Chondrocyte (in vitro differentiated cells): ENCODE measurements at regions not wholly inside any gene's neighbourhood (a gene's known extent, or its start where the extent isn't known, plus 50 kb on each side); places are given as distances from the start of the nearest gene placed in this dataset.
"Not testable (repeated sequence)": the region's sequence is repeated elsewhere in the genome, so short reads cannot be mapped to it uniquely, and the experiment has no call there.

Experiments used
- DNase-seq: peaks from one replicate; pipeline ENCODE4 v3.0.0; 2021; ENCODE audit warnings: mixed read lengths, low spot score
- H3K27ac Mint-ChIP-seq: one replicate; pipeline ENCODE4 v1.8.0; 2021; ENCODE audit warnings: mild to moderate bottlenecking, moderate library complexity, mixed read lengths; ENCODE audit not compliant: unreplicated experiment
- H3K27me3 Mint-ChIP-seq: 2 replicates; pipeline ENCODE4 v1.8.0; 2021; ENCODE audit warnings: low read depth, mixed read lengths
- H3K36me3 Mint-ChIP-seq: 2 replicates; pipeline ENCODE4 v1.8.0; 2021; ENCODE audit warnings: low read depth, mixed read lengths
- H3K4me1 Mint-ChIP-seq: 2 replicates; pipeline ENCODE4 v1.8.0; 2021; ENCODE audit warnings: low read depth, mild to moderate bottlenecking, mixed read lengths
- H3K4me3 Mint-ChIP-seq: one replicate; pipeline ENCODE4 v1.8.0; 2021; ENCODE audit warnings: mild to moderate bottlenecking, moderate library complexity, mixed read lengths; ENCODE audit not compliant: unreplicated experiment
- H3K9me3 Mint-ChIP-seq: 2 replicates; pipeline ENCODE4 v1.8.0; 2021; ENCODE audit warnings: low read depth, mixed read lengths
- CTCF ChIP-seq: fragments of 200-600 bp; sonication (generic); IDR thresholded peaks from 2 replicates; pipeline ENCODE4 v1.5.0; 2021; ENCODE audit warnings: antibody characterized with exemption, mild to moderate bottlenecking, moderate library complexity

GRCh38 chr9:96154081-96154480 is 147.9 kb downstream of the HSD17B3 start:
- Mint-ChIP-seq H3K9me3 (no peaks in the 10 kb centered on the region), H3K27ac (no peak overlapping the region), H3K36me3 (no peaks in the 10 kb centered on the region), H3K4me3 (no peak overlapping the region), H3K4me1 (peaks cover 32% of the 10 kb centered on the region), H3K27me3 (peaks cover 9% of the 10 kb centered on the region)
- DNase-seq, result no peak
- no peak for TF ChIP-seq CTCF

GRCh38 chr9:96152550-96152949 is 149.4 kb downstream of the HSD17B3 start:
- TF ChIP-seq CTCF, result no peak
- H3K36me3 Mint-ChIP-seq, result no peaks in the 10 kb centered on the region
- H3K27me3 Mint-ChIP-seq, result peaks cover 12% of the 10 kb centered on the region
- peaks cover 22% of the 10 kb centered on the region for H3K4me1 Mint-ChIP-seq
- no peaks in the 10 kb centered on the region for H3K9me3 Mint-ChIP-seq
- H3K4me3 Mint-ChIP-seq, result no peak overlapping the region
- no peak overlapping the region for H3K27ac Mint-ChIP-seq
- DNase-seq, result no peak

- peaks cover 2% of the 10 kb centered on the region for H3K36me3 Mint-ChIP-seq
- peaks cover 11% of the 10 kb centered on the region for H3K4me1 Mint-ChIP-seq
- H3K4me3 Mint-ChIP-seq, result no peak overlapping the region
- no peak for DNase-seq
- peaks cover 3% of the 10 kb centered on the region for H3K9me3 Mint-ChIP-seq
- H3K27ac Mint-ChIP-seq, result no peak overlapping the region
- TF ChIP-seq CTCF, result no peak
- H3K27me3 Mint-ChIP-seq, result peaks cover 14% of the 10 kb centered on the region
Observed at GRCh38 chr9:96150324-96151227, 151.4 kb downstream of the HSD17B3 start.

GRCh38 chr9:96149533-96150280 is 152.3 kb downstream of the HSD17B3 start:
- H3K9me3 Mint-ChIP-seq, result peaks cover 3% of the 10 kb centered on the region
- H3K27me3 Mint-ChIP-seq, result peaks cover 14% of the 10 kb centered on the region
- no peak for TF ChIP-seq CTCF
- peaks cover 10% of the 10 kb centered on the region for H3K4me1 Mint-ChIP-seq
- no peak overlapping the region for H3K4me3 Mint-ChIP-seq
- H3K27ac Mint-ChIP-seq, result no peak overlapping the region
- DNase-seq, result no peak
- peaks cover 2% of the 10 kb centered on the region for H3K36me3 Mint-ChIP-seq

- no peak for TF ChIP-seq CTCF
- Mint-ChIP-seq H3K27ac (no peak overlapping the region), H3K27me3 (peaks cover 14% of the 10 kb centered on the region), H3K9me3 (peaks cover 3% of the 10 kb centered on the region), H3K36me3 (peaks cover 2% of the 10 kb centered on the region), H3K4me3 (no peak overlapping the region), H3K4me1 (peaks cover 10% of the 10 kb centered on the region)
- DNase-seq, result no peak
Observed at GRCh38 chr9:96148634-96149532, 153.1 kb downstream of the HSD17B3 start.

- H3K4me1 Mint-ChIP-seq, result peaks cover 10% of the 10 kb centered on the region
Observed at GRCh38 chr9:96147029-96147428, 154.9 kb downstream of the HSD17B3 start.

More at GRCh38 chr9:96147029-96147428, 154.9 kb downstream of the HSD17B3 start:
- H3K36me3 Mint-ChIP-seq, H3K4me3 Mint-ChIP-seq, H3K27ac Mint-ChIP-seq, DNase-seq, H3K9me3 Mint-ChIP-seq: not testable (repeated sequence)
- peaks cover 14% of the 10 kb centered on the region for H3K27me3 Mint-ChIP-seq
